ENCODE measurements at regions not wholly inside any gene's neighbourhood (a gene's known extent, or its start where the extent isn't known, plus 50 kb on each side); places are given as distances from the start of the nearest gene placed in this dataset.

- H3K27me3 ChIP-seq = peaks cover 0 to 3% (median 0%) of the 10 kb centered on the region in 4 donors
- no peaks in the 10 kb centered on the region for H3K4me1 ChIP-seq
- no peak overlapping the region for H3K27ac ChIP-seq
- H3K4me3 ChIP-seq = no peak overlapping the region
- 88 to 92% methylated on average over 7 of the region's 7 CpGs for WGBS, 2 donors
- intact Hi-C loops (cut with DNase I) = no loop called here
- no peak for DNase-seq
- no peaks in the 10 kb centered on the region for H3K36me3 ChIP-seq
- no peaks in the 10 kb centered on the region for H3K9me3 ChIP-seq
- no peak for TF ChIP-seq POLR2A (IDR thresholded peaks at IDR 0.05)
Measured at GRCh38 chr2:8154270-8154669, 527.6 kb upstream of the ID2 start.

DNA sequence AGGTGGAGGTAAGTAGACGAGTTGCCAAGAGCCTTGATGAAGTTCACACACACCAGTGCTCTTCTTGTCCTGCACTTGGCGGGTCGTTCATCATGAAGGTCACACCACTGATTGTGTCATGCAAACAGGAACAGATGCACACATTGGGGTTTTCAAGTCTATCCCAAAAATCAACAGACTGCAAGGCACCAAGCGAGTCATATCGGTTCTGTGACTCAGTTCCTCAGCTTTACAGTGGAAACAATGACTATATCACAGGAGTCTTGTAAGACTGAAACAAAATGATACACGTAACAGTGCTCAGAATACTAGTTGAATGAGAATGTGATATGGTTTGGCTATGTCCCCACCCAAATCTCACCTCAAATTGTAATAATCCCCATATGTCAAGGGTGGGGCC lies 526.9 kb upstream of the ID2 start:
- no peak for TF ChIP-seq POLR2A (IDR thresholded peaks at IDR 0.05)
- TF ChIP-seq, protein P1, sequence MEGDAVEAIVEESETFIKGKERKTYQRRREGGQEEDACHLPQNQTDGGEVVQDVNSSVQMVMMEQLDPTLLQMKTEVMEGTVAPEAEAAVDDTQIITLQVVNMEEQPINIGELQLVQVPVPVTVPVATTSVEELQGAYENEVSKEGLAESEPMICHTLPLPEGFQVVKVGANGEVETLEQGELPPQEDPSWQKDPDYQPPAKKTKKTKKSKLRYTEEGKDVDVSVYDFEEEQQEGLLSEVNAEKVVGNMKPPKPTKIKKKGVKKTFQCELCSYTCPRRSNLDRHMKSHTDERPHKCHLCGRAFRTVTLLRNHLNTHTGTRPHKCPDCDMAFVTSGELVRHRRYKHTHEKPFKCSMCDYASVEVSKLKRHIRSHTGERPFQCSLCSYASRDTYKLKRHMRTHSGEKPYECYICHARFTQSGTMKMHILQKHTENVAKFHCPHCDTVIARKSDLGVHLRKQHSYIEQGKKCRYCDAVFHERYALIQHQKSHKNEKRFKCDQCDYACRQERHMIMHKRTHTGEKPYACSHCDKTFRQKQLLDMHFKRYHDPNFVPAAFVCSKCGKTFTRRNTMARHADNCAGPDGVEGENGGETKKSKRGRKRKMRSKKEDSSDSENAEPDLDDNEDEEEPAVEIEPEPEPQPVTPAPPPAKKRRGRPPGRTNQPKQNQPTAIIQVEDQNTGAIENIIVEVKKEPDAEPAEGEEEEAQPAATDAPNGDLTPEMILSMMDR (IDR thresholded peaks at IDR 0.05) = no peak
- Histone ChIP-seq H3K9me3 (no peaks in the 10 kb centered on the region), H3K27ac (no peak overlapping the region), H3K4me1 (no peaks in the 10 kb centered on the region), H3K36me3 (no peaks in the 10 kb centered on the region), H3K4me3 (no peak overlapping the region), H3K27me3 (peaks cover 0 to 3% (median 0%) of the 10 kb centered on the region in 4 donors)
- intact Hi-C loops (cut with DNase I) = no loop called here
- 66 to 72% methylated on average over 6 of the region's 6 CpGs for WGBS, 2 donors
- no peak for DNase-seq

GRCh38 chr2:8157621-8158430 lies 524.0 kb upstream of the ID2 start:
- intact Hi-C loops (cut with DNase I) = no loop called here
- H3K9me3 ChIP-seq = no peaks in the 10 kb centered on the region
- 91 to 92% methylated on average over 17 of the region's 17 CpGs for WGBS, 2 donors
- H3K27ac ChIP-seq = no peak overlapping the region
- no peaks in the 10 kb centered on the region for H3K27me3 ChIP-seq
- H3K36me3 ChIP-seq = no peaks in the 10 kb centered on the region
- TF ChIP-seq POLR2A (IDR thresholded peaks at IDR 0.05) = no peak
- TF ChIP-seq, protein P1 (IDR thresholded peaks at IDR 0.05) = no peak
- no peaks in the 10 kb centered on the region for H3K4me1 ChIP-seq
- DNase-seq = no peak
- no peak overlapping the region for H3K4me3 ChIP-seq

GRCh38 chr2:8158711-8159110 lies 523.1 kb upstream of the ID2 start:
- no peak for DNase-seq
- no peak overlapping the region for H3K4me3 ChIP-seq
- no peaks in the 10 kb centered on the region for H3K27me3 ChIP-seq
- no peaks in the 10 kb centered on the region for H3K36me3 ChIP-seq
- no peaks in the 10 kb centered on the region for H3K4me1 ChIP-seq
- no peak for TF ChIP-seq POLR2A (IDR thresholded peaks at IDR 0.05)
- TF ChIP-seq, protein P1 (IDR thresholded peaks at IDR 0.05) = no peak
- 81 to 88% methylated on average over 6 of the region's 6 CpGs for WGBS, 2 donors
- intact Hi-C loops (cut with DNase I) = no loop called here
- no peaks in the 10 kb centered on the region for H3K9me3 ChIP-seq
- H3K27ac ChIP-seq = no peak overlapping the region

- Histone ChIP-seq H3K9me3 (no peaks in the 10 kb centered on the region), H3K4me1 (no peaks in the 10 kb centered on the region), H3K27me3 (no peaks in the 10 kb centered on the region), H3K4me3 (no peak overlapping the region), H3K27ac (no peak overlapping the region), H3K36me3 (no peaks in the 10 kb centered on the region)
- no peak for DNase-seq
- 83 to 86% methylated on average over 13 of the region's 13 CpGs for WGBS, 2 donors
- intact Hi-C loops (cut with DNase I) = no loop called here
- TF ChIP-seq, protein P1 (IDR thresholded peaks at IDR 0.05) = no peak
- TF ChIP-seq POLR2A (IDR thresholded peaks at IDR 0.05) = no peak
Measured at GRCh38 chr2:8159211-8159965, 522.5 kb upstream of the ID2 start.
